Endothelial cell of umbilical vein (primary cell): ENCODE measurements at regions not wholly inside any gene's neighbourhood (a gene's known extent, or its start where the extent isn't known, plus 50 kb on each side); places are given as distances from the start of the nearest gene placed in this dataset.
"Not testable (repeated sequence)": the region's sequence is repeated elsewhere in the genome, so short reads cannot be mapped to it uniquely, and the experiment has no call there.

Source experiments
- BruUV-seq: library from RNA; stranded (reverse); fragments of 400-500 nt; replicated peaks from 2 replicates; lab custom pipeline; 2021; lab: Mats Ljungman, UMichigan
- CTCF ChIA-PET: fragments of 300-600, 350-600 bp; sonication (Branson Sonifier 250); formaldehyde crosslinking; loops from one replicate; lab custom pipeline; 2021; ENCODE audit warnings: antibody characterized with exemption, inconsistent platforms; lab: Charles Lee
- POLR2A ChIA-PET: fragments of 300-600, 350-600 bp; sonication (Branson Sonifier 250); formaldehyde crosslinking; loops from one replicate; lab custom pipeline; 2021; ENCODE audit warnings: antibody characterized with exemption, inconsistent platforms; lab: Charles Lee
- DNase-seq: peaks from one replicate; pipeline ENCODE4 v3.0.0-alpha.2; 2011; ENCODE audit warnings: low read depth, low spot score
- FAIRE-seq: peaks from 2 replicates; lab custom pipeline; 2011; peaks lifted over from hg19 to GRCh38; lab: Jason Lieb, UNC
- H2AFZ ChIP-seq: 2 replicates; pipeline ENCODE4 v1.6.0; 2012; ENCODE audit warnings: low read depth, low read length, control low read depth, inconsistent platforms
- H3K27ac ChIP-seq: 2 replicates; pipeline ENCODE4 v1.5.1; 2011; ENCODE audit warnings: low read depth, mild to moderate bottlenecking, control low read depth, low read length, moderate library complexity; ENCODE audit not compliant: insufficient read depth
- H3K27me3 ChIP-seq, 2 experiments: 2 replicates each; pipeline versions ENCODE4 v1.6.0 to v1.6.1; 2011; ENCODE audit warnings: low read length in 2 of 2, mixed read lengths in 1 of 2; ENCODE audit not compliant: control insufficient read depth in 2 of 2, insufficient read depth in 2 of 2
- H3K36me3 ChIP-seq, 2 experiments: 2 replicates in 1 of 2; 3 replicates in 1 of 2; pipeline ENCODE4 v1.5.1; 2011; ENCODE audit warnings: low read length in 2 of 2, mild to moderate bottlenecking in 1 of 2, moderate library complexity in 1 of 2; ENCODE audit not compliant: control insufficient read depth in 2 of 2, insufficient read depth in 2 of 2; ENCODE audit errors: extremely low read depth in 1 of 2
- H3K4me1 ChIP-seq: 3 replicates; pipeline ENCODE4 v1.5.1; 2011; ENCODE audit warnings: mild to moderate bottlenecking, low read length; ENCODE audit not compliant: control insufficient read depth, insufficient read depth; ENCODE audit errors: extremely low read depth
- H3K4me2 ChIP-seq: 2 replicates; pipeline ENCODE4 v1.6.1; 2011; ENCODE audit warnings: low read length, control low read depth, mixed read lengths; ENCODE audit not compliant: insufficient read depth
- H3K4me3 ChIP-seq, 3 experiments: fragments of 200-600 bp in 1 of 3; sonication (generic), shearing (Covaris generic) in 1 of 3; replicated peaks in 1 of 3; 2 replicates each; pipeline ENCODE4 v1.5.1; 2011 to 2016; ENCODE audit warnings: control low read depth in 3 of 3, low read length in 3 of 3, mild to moderate bottlenecking in 2 of 3, inconsistent platforms in 1 of 3, low read depth in 1 of 3, moderate library complexity in 1 of 3; ENCODE audit not compliant: insufficient read depth in 1 of 3
- H3K79me2 ChIP-seq: 2 replicates; pipeline ENCODE4 v1.6.0; 2012; ENCODE audit warnings: low read length, inconsistent platforms; ENCODE audit not compliant: control insufficient read depth, insufficient read depth
- H3K9ac ChIP-seq: replicated peaks from 2 replicates; pipeline ENCODE3; 2011; ENCODE audit warnings: low read length, control low read depth; ENCODE audit not compliant: insufficient read depth; ENCODE audit errors: extremely low read depth
- H3K9me1 ChIP-seq: replicated peaks from 3 replicates; pipeline ENCODE4 v1.6.0; 2011; ENCODE audit warnings: mild to moderate bottlenecking, low read length; ENCODE audit not compliant: control insufficient read depth, insufficient read depth; ENCODE audit errors: extremely low read depth
- H3K9me3 ChIP-seq: replicated peaks from 2 replicates; pipeline ENCODE4 v1.5.1; 2012; ENCODE audit warnings: low read length, inconsistent platforms; ENCODE audit not compliant: control insufficient read depth, insufficient read depth
- H4K20me1 ChIP-seq: replicated peaks from 2 replicates; pipeline ENCODE3; 2011; ENCODE audit warnings: mild to moderate bottlenecking, low read length; ENCODE audit not compliant: control insufficient read depth, insufficient read depth; ENCODE audit errors: extremely low read depth
- EZH2 ChIP-seq: IDR thresholded peaks from 2 replicates; pipeline ENCODE4 v1.6.1; 2012; ENCODE audit warnings: borderline replicate concordance, low read depth, mild to moderate bottlenecking, moderate library complexity, low read length, inconsistent platforms; ENCODE audit not compliant: severe bottlenecking
- FOS ChIP-seq: IDR thresholded peaks from 2 replicates; pipeline ENCODE4 v1.6.1; 2011; ENCODE audit warnings: mild to moderate bottlenecking, low read length, moderate library complexity, borderline replicate concordance; ENCODE audit not compliant: insufficient read depth
- GATA2 ChIP-seq: IDR thresholded peaks from 2 replicates; pipeline ENCODE4 v1.7.0; 2011; ENCODE audit warnings: low read depth, mild to moderate bottlenecking, moderate library complexity, mixed read lengths, low read length; ENCODE audit not compliant: insufficient read length, insufficient read depth
- JUN ChIP-seq: IDR thresholded peaks from 2 replicates; pipeline ENCODE4 v1.6.1; 2011; ENCODE audit warnings: borderline replicate concordance, low read depth; ENCODE audit not compliant: insufficient read length, insufficient read depth
- MYC ChIP-seq: IDR thresholded peaks from one replicate; pipeline ENCODE4 v1.6.1; 2011; ENCODE audit warnings: mild to moderate bottlenecking, low read depth, low read length
- POLR2A ChIP-seq: IDR thresholded peaks from 2 replicates; pipeline ENCODE4 v1.6.1; 2012; ENCODE audit warnings: low read depth, mild to moderate bottlenecking, control low read depth, low read length
- POLR2AphosphoS5 ChIP-seq: IDR thresholded peaks from 2 replicates; pipeline ENCODE4 v1.6.1; 2012; ENCODE audit warnings: low read depth, mild to moderate bottlenecking, control low read depth, low read length, moderate library complexity; ENCODE audit not compliant: insufficient read depth
- dilution Hi-C: fragments of 300-500 bp; cut with MboI; formaldehyde crosslinking; loops from one replicate; pipeline ENCODE4 v1.15.0; 2019; ENCODE audit warnings: low sequenced_read_pairs; ENCODE audit not compliant: extremely low pct_ligation_motif_present
- intact Hi-C: fragments of 100-400 bp; cut with micrococcal nuclease; formaldehyde crosslinking; loops from one replicate; pipeline ENCODE4 v1.10.0; 2022
- TF ChIP-seq, protein P1 (sequence below), 2 donors: IDR thresholded peaks; 1 replicate in 1 of 2; 2 replicates in 1 of 2; pipeline ENCODE4 v1.5.1; 2011; ENCODE audit warnings: low read length in 2 of 2, mild to moderate bottlenecking in 2 of 2, moderate library complexity in 2 of 2, control low read depth in 1 of 2, inconsistent platforms in 1 of 2, low read depth in 1 of 2; ENCODE audit not compliant: insufficient read depth in 1 of 2; ENCODE audit errors: extremely low read depth in 1 of 2

DNA sequence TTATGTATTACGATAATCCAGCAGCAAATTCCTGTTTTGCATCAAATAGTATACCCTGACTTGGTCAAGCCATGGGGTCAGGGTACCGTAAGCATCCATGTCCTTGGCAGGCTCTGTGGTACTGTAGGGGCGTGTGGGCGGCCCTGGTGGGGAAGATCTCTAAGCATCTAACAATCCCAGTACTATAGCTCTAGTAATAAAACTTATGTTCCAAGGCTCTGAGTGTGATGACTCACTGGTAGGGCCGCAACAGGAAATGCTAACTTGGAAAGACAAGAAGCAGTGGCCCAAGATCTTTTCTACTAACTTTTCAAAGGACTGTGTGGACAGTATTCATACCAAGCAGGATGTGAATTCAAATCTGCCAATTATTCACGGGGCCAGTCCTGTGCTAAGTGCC, 63.8 kb downstream of the CLEC18A start:
- H2AFZ ChIP-seq, H3K27me3 ChIP-seq, H4K20me1 ChIP-seq, H3K79me2 ChIP-seq, H3K36me3 ChIP-seq, CTCF ChIA-PET, H3K9ac ChIP-seq, H3K4me1 ChIP-seq, dilution Hi-C loops, H3K4me2 ChIP-seq, H3K9me1 ChIP-seq, H3K9me3 ChIP-seq, H3K4me3 ChIP-seq, H3K27ac ChIP-seq, intact Hi-C loops, POLR2A ChIA-PET, BruUV-seq: not testable (repeated sequence)
- TF ChIP-seq FOS = peak; percentile 47
- FAIRE-seq (peak; percentile 95), DNase-seq (peak; percentile 58)

DNA sequence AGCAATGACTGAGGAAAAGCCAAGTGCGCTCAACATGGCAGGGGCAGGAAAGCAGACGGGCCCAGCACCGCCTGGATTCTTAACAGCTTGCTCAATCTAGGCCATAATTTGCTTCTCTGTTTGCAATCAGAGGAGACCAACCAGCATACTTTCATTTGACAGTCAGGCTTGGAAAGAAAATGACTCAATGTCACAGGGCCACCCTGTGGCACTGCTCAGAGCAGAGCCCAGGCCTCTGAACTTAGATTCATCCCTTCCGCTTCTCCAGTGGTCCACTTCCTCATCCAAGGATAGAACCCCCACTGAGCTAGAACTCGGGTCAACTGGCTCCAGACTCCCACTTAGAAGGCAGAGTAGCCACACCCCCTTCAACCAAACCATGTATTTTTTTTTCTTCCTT, 65.6 kb downstream of the CLEC18A start:
- H3K9me1 ChIP-seq, dilution Hi-C loops, H3K79me2 ChIP-seq, H3K27ac ChIP-seq, H3K4me1 ChIP-seq, BruUV-seq, H4K20me1 ChIP-seq, FAIRE-seq, H3K4me3 ChIP-seq, H2AFZ ChIP-seq, CTCF ChIA-PET, DNase-seq, H3K36me3 ChIP-seq, H3K27me3 ChIP-seq, intact Hi-C loops, POLR2A ChIA-PET, H3K4me2 ChIP-seq, H3K9me3 ChIP-seq, H3K9ac ChIP-seq: not testable (repeated sequence)

DNA sequence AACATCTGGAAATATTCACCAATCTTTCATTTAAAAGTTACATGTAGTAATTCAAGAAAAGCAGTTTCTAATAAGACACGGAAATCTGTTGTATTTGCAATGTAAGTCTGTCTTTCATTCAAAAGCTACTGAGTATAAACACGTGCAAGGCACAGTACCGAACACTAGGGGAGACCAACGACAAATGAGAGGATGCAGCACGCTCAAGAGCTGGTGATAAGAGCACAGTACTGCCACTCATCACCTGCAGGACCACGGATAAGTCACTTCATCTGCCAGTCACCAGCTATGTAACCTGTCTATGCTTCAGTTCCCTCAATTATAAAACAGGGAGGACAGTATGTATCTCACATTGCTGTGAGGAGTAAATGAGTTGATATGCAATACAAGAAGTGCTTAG, 67.1 kb downstream of the CLEC18A start:
- Histone ChIP-seq H3K9ac (no peak overlapping the region), H3K79me2 (no peaks in the 10 kb centered on the region), H3K27me3 (no peaks in the 10 kb centered on the region), H3K36me3 (no peaks in the 10 kb centered on the region), H3K27ac (no peak overlapping the region), H4K20me1 (no peaks in the 10 kb centered on the region), H3K4me1 (peaks cover 10% of the 10 kb centered on the region), H3K9me1 (no peaks in the 10 kb centered on the region), H3K4me2 (no peak overlapping the region), H2AFZ (no peak overlapping the region), H3K9me3 (no peaks in the 10 kb centered on the region), H3K4me3 (no peak overlapping the region)
- no TSS peak for BruUV-seq
- POLR2A ChIA-PET = no interaction called here
- CTCF ChIA-PET = no interaction called here
- peak; percentile 29 for DNase-seq
- peak; percentile 46 for FAIRE-seq
- dilution Hi-C loops (no loop called here), intact Hi-C loops (no loop called here)
- TF ChIP-seq JUN (no peak), GATA2 (no peak), EZH2 (no peak), MYC (no peak), POLR2AphosphoS5 (no peak), POLR2A (no peak)
- TF ChIP-seq, protein P1, sequence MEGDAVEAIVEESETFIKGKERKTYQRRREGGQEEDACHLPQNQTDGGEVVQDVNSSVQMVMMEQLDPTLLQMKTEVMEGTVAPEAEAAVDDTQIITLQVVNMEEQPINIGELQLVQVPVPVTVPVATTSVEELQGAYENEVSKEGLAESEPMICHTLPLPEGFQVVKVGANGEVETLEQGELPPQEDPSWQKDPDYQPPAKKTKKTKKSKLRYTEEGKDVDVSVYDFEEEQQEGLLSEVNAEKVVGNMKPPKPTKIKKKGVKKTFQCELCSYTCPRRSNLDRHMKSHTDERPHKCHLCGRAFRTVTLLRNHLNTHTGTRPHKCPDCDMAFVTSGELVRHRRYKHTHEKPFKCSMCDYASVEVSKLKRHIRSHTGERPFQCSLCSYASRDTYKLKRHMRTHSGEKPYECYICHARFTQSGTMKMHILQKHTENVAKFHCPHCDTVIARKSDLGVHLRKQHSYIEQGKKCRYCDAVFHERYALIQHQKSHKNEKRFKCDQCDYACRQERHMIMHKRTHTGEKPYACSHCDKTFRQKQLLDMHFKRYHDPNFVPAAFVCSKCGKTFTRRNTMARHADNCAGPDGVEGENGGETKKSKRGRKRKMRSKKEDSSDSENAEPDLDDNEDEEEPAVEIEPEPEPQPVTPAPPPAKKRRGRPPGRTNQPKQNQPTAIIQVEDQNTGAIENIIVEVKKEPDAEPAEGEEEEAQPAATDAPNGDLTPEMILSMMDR (IDR thresholded peaks at IDR 0.05; ENCODE audit: extremely low read depth in 1 of 2, insufficient read depth in 1 of 2, low read depth in 1 of 2, low read length in 2 of 2) = peak in 1 of 2 donors; percentile 25
